Transverse colon (tissue), 4 donors: ENCODE measurements at regions not wholly inside any gene's neighbourhood (a gene's known extent, or its start where the extent isn't known, plus 50 kb on each side); places are given as distances from the start of the nearest gene placed in this dataset.

Experiments used
- EP300 ChIP-seq: sonication (generic); formaldehyde crosslinking; IDR thresholded peaks from one replicate; pipeline ENCODE4 v1.6.1; 2017; ENCODE audit warnings: antibody characterized with exemption, low read depth
- POLR2A ChIP-seq: fragments of 450-650 bp; IDR thresholded peaks from one replicate; pipeline ENCODE4 v1.6.1; 2016; ENCODE audit warnings: antibody characterized with exemption, mild to moderate bottlenecking, moderate library complexity
- POLR2AphosphoS5 ChIP-seq, 3 donors: sonication (generic); formaldehyde crosslinking; IDR thresholded peaks; one replicate each; pipeline ENCODE4 v1.6.1; 2016; ENCODE audit warnings: antibody characterized with exemption in 3 of 3
- TF ChIP-seq, protein P1 (sequence below), 5 experiments: fragments of 200-600 bp in 3 of 5; fragments of 450-650 bp in 2 of 5; sonication (generic) in 3 of 5; IDR thresholded peaks; 1 replicate in 2 of 5; 2 replicates in 3 of 5; pipeline ENCODE4 v1.5.1; 2016 to 2017; ENCODE audit warnings: antibody characterized with exemption in 5 of 5, inconsistent platforms in 3 of 5, mild to moderate bottlenecking in 2 of 5, moderate library complexity in 1 of 5

DNA sequence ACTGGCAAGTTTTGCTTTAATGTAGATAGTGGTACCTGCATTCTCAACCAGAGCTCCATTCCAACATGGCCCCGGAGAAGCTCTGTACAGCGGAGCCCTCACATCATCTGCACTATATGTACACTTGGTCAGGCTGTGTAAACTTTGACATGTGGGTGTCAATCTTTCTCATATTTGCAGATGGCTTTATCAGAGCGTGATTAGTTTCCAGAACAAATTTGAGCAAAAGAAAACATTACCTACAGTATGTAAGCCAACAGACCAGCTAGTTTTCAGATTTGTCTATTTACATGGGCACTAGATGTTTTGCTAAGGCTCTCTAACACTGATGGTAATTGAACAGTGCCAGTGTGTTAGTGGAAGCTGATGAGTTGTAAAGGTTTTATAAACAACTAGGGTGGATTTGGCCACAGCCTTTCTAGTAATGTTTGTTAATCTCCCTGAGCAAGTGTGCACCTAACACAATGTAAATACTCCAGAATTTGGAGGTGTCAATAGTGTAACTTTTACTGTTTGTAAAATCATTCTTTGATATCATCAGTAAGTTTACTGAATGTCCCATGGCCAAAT is 131.8 kb downstream of the FOXA2 start:
- TF ChIP-seq, protein P1, sequence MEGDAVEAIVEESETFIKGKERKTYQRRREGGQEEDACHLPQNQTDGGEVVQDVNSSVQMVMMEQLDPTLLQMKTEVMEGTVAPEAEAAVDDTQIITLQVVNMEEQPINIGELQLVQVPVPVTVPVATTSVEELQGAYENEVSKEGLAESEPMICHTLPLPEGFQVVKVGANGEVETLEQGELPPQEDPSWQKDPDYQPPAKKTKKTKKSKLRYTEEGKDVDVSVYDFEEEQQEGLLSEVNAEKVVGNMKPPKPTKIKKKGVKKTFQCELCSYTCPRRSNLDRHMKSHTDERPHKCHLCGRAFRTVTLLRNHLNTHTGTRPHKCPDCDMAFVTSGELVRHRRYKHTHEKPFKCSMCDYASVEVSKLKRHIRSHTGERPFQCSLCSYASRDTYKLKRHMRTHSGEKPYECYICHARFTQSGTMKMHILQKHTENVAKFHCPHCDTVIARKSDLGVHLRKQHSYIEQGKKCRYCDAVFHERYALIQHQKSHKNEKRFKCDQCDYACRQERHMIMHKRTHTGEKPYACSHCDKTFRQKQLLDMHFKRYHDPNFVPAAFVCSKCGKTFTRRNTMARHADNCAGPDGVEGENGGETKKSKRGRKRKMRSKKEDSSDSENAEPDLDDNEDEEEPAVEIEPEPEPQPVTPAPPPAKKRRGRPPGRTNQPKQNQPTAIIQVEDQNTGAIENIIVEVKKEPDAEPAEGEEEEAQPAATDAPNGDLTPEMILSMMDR (IDR thresholded peaks at IDR 0.05), result no peak
- no peak for TF ChIP-seq POLR2A
- no peak for TF ChIP-seq EP300
- TF ChIP-seq POLR2AphosphoS5 (IDR thresholded peaks at IDR 0.05), result no peak
